Myocyte (in vitro differentiated cells): ENCODE measurements at regions not wholly inside any gene's neighbourhood (a gene's known extent, or its start where the extent isn't known, plus 50 kb on each side); places are given as distances from the start of the nearest gene placed in this dataset.

Experiments used
- DNase-seq: peaks from one replicate; pipeline ENCODE4 v3.0.0-alpha.2; 2012; ENCODE audit warnings: low read depth

GRCh38 chr9:85430659-85431338 is 311.0 kb downstream of the AGTPBP1 start:
- no peak for DNase-seq

- DNase-seq, result no peak
Measured at GRCh38 chr9:85428230-85428629, 313.5 kb downstream of the AGTPBP1 start.

GRCh38 chr9:85427772-85428171 is 314.0 kb downstream of the AGTPBP1 start:
- DNase-seq, result no peak

- DNase-seq, result peak; percentile 20
Measured at GRCh38 chr9:85425153-85425611, 316.6 kb downstream of the AGTPBP1 start.

- no peak for DNase-seq
Measured at GRCh38 chr9:85423422-85423821, 318.3 kb downstream of the AGTPBP1 start.

GRCh38 chr9:85421641-85422040 is 320.1 kb downstream of the AGTPBP1 start:
- no peak for DNase-seq

- no peak for DNase-seq
Measured at GRCh38 chr9:85420750-85421149, 321.0 kb downstream of the AGTPBP1 start.

- no peak for DNase-seq
Measured at GRCh38 chr9:85417674-85418073, 324.1 kb downstream of the AGTPBP1 start.

GRCh38 chr9:85416715-85417114 is 325.0 kb downstream of the AGTPBP1 start:
- no peak for DNase-seq

- no peak for DNase-seq
Measured at GRCh38 chr9:85414390-85414789, 327.4 kb downstream of the AGTPBP1 start.

- DNase-seq, result no peak
Measured at GRCh38 chr9:85408494-85408893, 333.3 kb downstream of the AGTPBP1 start.

- no peak for DNase-seq
Measured at GRCh38 chr9:85405566-85405950, 336.2 kb downstream of the AGTPBP1 start.

- no peak for DNase-seq
Measured at GRCh38 chr9:85404911-85405565, 336.7 kb downstream of the AGTPBP1 start.

GRCh38 chr9:85402551-85402950 is 339.2 kb downstream of the AGTPBP1 start:
- DNase-seq, result no peak

- DNase-seq, result no peak
Measured at GRCh38 chr9:85401998-85402397, 339.8 kb downstream of the AGTPBP1 start.

GRCh38 chr9:85397005-85397404 is 344.7 kb downstream of the AGTPBP1 start:
- DNase-seq, result no peak

GRCh38 chr9:85392260-85392659 is 349.5 kb downstream of the AGTPBP1 start:
- no peak for DNase-seq

GRCh38 chr9:85377731-85378289 is 363.9 kb downstream of the AGTPBP1 start:
- DNase-seq, result peak; percentile 73

GRCh38 chr9:85368781-85369180 is 373.0 kb downstream of the AGTPBP1 start:
- DNase-seq, result no peak

- no peak for DNase-seq
Measured at GRCh38 chr9:85359161-85359560, 382.6 kb downstream of the AGTPBP1 start.

GRCh38 chr9:85349046-85349445 is 392.7 kb downstream of the AGTPBP1 start:
- no peak for DNase-seq

GRCh38 chr9:85347541-85347940 is 394.2 kb downstream of the AGTPBP1 start:
- no peak for DNase-seq

GRCh38 chr9:85344901-85345300 is 396.9 kb downstream of the AGTPBP1 start:
- DNase-seq, result no peak
